HG03060 (cell line): ENCODE measurements at regions not wholly inside any gene's neighbourhood (a gene's known extent, or its start where the extent isn't known, plus 50 kb on each side); places are given as distances from the start of the nearest gene placed in this dataset.

Experiments
- ATAC-seq: cut with Tn5 transposase; IDR thresholded peaks from one replicate; pipeline ENCODE4 v1.9.1; 2021; ENCODE audit warnings: low read depth, moderate number of reproducible peaks; ENCODE audit not compliant: unreplicated experiment

- no peak for ATAC-seq
Measured at GRCh38 chr4:164441109-164441508, 312.8 kb upstream of the SMIM31 start.

- no peak for ATAC-seq
Measured at GRCh38 chr4:164442180-164442579, 311.8 kb upstream of the SMIM31 start.

GRCh38 chr4:164446516-164446915 is 307.4 kb upstream of the SMIM31 start:
- ATAC-seq: no peak

DNA sequence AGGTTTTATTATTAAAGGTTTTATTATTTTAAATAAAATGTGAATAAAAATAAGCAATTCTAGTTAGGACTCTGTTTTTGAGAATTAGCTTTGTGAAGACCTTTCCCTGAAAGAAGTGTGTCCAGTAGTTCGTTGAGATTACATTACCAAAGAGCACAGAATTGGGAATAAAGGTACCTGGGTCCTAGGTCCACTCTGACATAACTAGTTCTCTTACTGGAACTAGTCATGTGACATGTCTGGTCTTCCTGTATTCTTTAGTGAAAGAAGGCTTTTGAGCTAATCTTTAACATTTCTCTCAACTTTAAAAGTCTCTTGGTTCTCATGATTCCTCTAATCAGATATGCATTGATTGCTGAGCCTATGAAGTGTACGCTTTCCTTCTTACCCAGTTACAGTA is 292.0 kb upstream of the SMIM31 start:
- no peak for ATAC-seq

- ATAC-seq: no peak
Measured at GRCh38 chr4:164462471-164462870, 291.5 kb upstream of the SMIM31 start.

DNA sequence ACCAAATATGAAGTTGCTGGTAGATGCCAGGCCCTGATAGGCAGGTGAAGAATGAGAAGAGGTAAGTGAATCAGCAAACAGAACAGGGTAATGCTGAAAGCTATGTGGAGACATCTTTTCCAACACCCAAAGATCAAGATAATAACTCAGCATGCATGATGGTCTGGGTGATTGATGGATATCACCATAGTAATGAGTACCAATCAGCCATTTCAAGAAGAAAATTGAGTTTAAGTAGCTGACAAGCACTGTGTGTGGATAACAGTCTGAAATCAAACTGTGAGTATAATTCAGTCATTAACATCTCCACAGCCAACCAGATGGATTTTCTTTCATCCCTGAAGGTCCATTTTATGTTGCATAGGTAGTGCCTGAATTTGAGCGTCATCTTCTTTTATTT is 289.6 kb upstream of the SMIM31 start:
- ATAC-seq: no peak

DNA sequence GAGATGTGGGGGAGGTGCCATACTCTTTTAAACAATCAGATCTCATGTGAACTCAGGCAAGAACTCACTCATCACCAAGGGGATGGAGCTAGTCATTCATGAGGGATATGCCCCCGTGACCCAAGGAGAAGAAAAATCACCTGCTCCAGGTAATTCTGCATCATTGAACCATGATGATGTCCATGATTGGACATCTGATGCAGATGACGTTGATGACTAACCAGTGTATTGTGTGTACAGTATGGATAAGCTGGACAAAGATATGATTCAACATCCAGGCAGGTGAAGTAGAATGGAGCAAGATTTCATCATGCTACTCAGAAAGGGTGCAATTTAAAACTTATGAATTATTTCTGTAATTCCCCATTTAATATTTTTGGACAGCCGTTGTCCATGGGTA is 286.4 kb upstream of the SMIM31 start:
- ATAC-seq: no peak

DNA sequence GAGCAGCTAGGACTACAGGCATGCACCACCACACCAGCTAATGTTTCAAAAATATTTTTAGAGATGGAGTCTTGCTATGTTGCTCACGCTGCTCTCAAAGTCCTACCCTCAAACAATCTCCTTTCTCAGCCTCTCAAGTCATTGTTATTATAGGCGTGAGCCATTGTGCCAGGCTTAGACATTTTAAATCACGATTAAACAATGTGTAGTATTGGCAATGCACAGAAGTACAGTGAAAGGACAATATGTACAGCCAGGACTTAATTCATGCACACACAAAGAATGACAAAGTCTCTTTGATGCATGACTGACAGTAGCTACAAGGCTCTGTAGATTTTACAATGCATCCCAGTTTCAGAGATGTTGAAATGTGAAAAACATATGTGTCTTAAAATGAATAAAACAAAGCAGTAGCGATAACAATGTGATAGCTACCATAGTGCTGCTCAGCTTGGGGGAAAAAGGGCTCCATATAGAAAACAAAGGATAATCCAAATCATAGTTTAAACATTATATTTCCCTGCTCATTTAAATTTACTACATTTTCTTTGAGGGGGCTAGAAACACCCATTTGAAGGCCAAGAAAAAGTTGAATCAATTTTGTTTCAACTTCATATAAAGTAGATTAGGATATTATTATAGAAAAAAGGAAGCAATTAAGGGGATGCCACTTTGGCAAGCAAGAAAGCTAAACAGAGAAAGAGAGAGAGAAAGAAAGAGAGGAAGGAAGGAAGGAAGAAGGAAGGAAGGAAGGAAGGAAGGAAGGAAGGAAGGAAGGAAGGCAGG is 272.4 kb upstream of the SMIM31 start:
- ATAC-seq: no peak

- ATAC-seq: no peak
Measured at GRCh38 chr4:164482092-164482404, 271.9 kb upstream of the SMIM31 start.

- no peak for ATAC-seq
Measured at GRCh38 chr4:164482758-164483157, 271.2 kb upstream of the SMIM31 start.

- no peak for ATAC-seq
Measured at GRCh38 chr4:164483711-164484110, 270.2 kb upstream of the SMIM31 start.

DNA sequence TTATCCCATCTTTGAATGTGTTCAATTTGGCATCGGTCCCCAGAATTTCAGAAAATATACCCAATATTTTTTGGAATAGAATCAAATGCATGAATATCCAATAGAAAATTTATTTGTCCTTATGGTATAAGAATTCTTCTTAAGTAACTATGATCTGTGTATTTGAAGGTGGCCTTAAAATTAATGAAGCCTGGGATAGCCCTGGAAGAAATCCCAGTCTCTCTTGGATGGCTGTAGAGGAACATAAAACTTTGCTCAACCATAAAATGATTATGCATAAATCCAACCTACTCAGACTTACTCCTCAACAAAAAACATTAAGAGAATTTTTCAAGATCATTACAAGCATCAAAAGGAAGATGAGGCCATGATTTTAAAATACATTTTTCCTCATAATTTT is 269.4 kb upstream of the SMIM31 start:
- no peak for ATAC-seq

DNA sequence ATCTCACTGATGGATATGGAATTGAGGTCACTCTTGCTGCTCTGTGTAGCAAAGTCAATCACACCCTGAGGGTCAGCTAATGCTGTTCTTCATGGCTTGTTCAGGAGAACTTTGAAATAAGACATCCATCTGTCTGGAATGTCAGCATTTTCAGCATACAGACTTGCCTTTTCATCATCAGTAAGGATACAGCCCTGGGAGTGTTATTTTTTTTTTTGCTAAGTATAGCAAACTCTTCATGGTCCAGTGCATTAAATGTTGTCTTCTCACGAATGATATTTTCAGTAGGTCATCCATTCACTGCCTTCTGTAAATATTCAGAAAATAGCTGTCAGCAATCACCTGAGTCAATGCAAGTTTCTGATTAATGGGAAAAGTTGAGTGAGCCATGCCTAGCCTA is 268.8 kb upstream of the SMIM31 start:
- no peak for ATAC-seq

DNA sequence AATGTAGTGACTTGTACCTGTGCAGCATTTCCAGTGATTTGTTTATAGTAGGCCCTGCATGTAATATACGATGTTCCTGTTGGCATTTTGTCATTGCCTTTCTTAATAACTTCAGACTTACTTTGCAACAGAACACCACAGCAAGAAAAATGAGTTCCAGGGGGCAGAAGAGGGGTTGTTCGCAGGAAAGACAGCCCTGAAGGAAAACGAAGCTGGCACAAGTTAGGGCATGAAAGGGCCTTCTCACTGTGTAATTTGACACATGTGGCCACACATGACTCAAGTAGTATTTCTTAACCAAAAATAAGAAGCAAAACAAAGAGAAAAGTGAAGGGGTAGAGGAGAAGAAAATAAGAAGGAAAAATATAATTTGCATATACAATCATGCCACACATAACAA is 265.8 kb upstream of the SMIM31 start:
- ATAC-seq: no peak

DNA sequence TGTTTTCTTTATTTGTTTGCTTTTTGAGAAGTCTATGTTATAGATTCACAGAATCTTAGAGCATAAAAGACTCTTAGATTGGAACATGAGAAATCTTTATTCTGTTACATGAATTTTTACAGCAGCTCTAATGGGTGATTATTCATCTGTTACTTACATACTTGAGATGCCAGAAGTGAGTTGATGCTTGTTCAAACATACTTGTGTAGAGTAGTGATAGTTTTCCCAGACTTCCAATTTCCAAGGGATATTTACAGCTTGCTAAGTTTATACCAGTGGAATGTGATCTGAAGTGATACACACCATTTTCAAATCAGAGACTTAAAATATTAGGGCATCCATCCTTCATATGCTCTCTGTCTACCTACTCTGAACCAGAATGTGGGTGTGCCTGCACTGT is 252.9 kb upstream of the SMIM31 start:
- ATAC-seq: no peak

DNA sequence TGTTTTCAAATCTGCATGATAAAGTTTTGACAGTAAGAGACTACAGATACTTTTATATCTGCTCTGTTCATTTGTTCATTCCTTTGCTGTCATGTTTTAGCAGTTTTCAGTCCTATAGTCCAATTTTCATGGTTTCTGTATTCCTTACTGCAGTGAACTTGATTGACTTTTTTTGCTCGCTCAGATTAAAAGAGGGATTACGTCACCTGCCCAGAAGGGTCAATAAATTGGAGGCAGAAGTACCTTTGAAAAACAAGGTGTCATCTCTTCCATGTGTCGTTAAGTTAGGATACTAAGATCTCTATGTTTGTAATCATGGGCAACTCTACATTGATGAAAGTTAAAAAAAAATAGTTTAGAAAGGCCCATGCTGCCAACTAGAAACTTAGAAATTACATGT is 250.1 kb upstream of the SMIM31 start:
- ATAC-seq: no peak

- ATAC-seq: no peak
Measured at GRCh38 chr4:164508097-164508496, 245.8 kb upstream of the SMIM31 start.

DNA sequence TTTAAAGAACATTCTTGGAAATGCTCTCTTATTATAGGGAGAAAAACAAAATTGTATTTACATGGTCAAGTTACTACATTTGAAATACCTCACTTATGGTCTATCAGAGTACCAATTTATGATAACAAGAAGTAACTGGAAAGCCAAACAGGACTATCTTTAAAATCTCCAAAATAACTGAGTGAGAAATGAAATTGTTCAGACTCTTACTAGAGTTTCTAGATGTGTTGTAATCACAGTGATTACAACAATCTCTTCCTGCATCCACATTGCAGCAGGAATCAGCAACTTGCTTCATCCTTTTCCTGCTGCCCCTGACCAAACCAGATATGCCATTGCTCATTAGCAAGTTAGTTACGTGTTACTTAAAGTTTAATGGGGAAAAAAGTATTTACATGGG is 245.2 kb upstream of the SMIM31 start:
- no peak for ATAC-seq

GRCh38 chr4:164509951-164510350 is 244.0 kb upstream of the SMIM31 start:
- no peak for ATAC-seq

- no peak for ATAC-seq
Measured at GRCh38 chr4:164512124-164512523, 241.8 kb upstream of the SMIM31 start.

DNA sequence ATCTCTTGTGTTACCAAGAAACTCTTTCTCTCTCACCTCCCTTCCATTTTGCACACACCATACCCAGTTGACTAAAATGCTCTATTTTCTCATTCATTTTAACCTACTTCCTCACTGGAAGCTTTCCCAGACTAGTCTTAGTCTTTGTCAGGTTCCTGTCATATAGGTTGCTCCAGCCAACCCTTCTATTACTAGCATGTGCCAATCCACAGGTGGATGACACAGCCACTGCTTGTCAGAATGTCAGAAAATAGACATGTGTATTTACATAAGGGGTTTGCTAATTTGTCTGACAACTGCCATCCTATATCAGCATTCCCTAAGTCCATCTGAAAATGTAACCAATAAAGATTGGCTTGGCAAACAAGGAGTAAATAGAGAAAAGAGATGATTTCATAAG is 239.2 kb upstream of the SMIM31 start:
- ATAC-seq: no peak

GRCh38 chr4:164524789-164525188 is 229.1 kb upstream of the SMIM31 start:
- ATAC-seq: no peak
